ENCODE measurements at regions not wholly inside any gene's neighbourhood (a gene's known extent, or its start where the extent isn't known, plus 50 kb on each side); places are given as distances from the start of the nearest gene placed in this dataset.

- no peak for FAIRE-seq
Observed at GRCh38 chr13:85413664-85414063, 385.6 kb downstream of the SLITRK6 start.

DNA sequence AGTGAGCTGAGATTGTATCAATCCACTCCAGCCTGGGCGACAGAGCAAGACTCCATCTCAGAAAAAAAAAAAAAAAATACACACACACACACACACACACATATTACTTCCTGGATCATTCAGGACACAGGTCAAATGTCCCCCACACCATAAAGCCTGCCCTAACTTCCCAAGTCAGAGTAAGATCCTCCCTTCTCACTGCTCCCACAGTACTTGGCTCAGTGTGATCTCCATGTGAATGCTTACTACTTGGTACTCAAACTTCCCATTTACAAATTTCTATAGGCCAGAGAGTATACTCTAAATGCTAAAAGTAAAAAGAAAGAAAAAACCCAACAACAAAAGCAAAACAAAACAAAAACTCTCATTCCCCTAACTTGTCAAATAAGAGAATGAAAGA, 386.8 kb downstream of the SLITRK6 start:
- H3K27me3 ChIP-seq (ENCODE audit: insufficient read depth, low read length): no peaks in the 10 kb centered on the region
- no peak overlapping the region for H3K4me2 ChIP-seq (ENCODE audit: low read length)
- Mint-ChIP-seq H3K4me3 (ENCODE audit: unreplicated experiment) (no peak overlapping the region), H3K27ac (ENCODE audit: unreplicated experiment) (no peak overlapping the region), H3K9me3 (ENCODE audit: unreplicated experiment) (no peaks in the 10 kb centered on the region), H3K4me1 (ENCODE audit: low read depth, unreplicated experiment) (peaks cover 2% of the 10 kb centered on the region), H3K27me3 (ENCODE audit: low read depth, unreplicated experiment) (no peaks in the 10 kb centered on the region), H3K36me3 (ENCODE audit: low read depth, unreplicated experiment) (no peaks in the 10 kb centered on the region)
- no peak overlapping the region for H3K4me3 ChIP-seq (ENCODE audit: insufficient read depth, low read depth, low read length)
- no peaks in the 10 kb centered on the region for H4K20me1 ChIP-seq (ENCODE audit: insufficient read depth, low read length)
- no peaks in the 10 kb centered on the region for H3K79me2 ChIP-seq (ENCODE audit: insufficient read depth, low read length)
- TF ChIP-seq EZH2 (IDR thresholded peaks at IDR 0.05; ENCODE audit: insufficient read depth, low read length): no peak
- TF ChIP-seq, protein P1, sequence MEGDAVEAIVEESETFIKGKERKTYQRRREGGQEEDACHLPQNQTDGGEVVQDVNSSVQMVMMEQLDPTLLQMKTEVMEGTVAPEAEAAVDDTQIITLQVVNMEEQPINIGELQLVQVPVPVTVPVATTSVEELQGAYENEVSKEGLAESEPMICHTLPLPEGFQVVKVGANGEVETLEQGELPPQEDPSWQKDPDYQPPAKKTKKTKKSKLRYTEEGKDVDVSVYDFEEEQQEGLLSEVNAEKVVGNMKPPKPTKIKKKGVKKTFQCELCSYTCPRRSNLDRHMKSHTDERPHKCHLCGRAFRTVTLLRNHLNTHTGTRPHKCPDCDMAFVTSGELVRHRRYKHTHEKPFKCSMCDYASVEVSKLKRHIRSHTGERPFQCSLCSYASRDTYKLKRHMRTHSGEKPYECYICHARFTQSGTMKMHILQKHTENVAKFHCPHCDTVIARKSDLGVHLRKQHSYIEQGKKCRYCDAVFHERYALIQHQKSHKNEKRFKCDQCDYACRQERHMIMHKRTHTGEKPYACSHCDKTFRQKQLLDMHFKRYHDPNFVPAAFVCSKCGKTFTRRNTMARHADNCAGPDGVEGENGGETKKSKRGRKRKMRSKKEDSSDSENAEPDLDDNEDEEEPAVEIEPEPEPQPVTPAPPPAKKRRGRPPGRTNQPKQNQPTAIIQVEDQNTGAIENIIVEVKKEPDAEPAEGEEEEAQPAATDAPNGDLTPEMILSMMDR (IDR thresholded peaks at IDR 0.05; ENCODE audit: insufficient read depth, low read depth, low read length): no peak
- H3K4me1 ChIP-seq (ENCODE audit: insufficient read depth, low read length): no peaks in the 10 kb centered on the region
- H2AFZ ChIP-seq (ENCODE audit: low read depth, low read length): no peak overlapping the region
- no peak overlapping the region for H3K27ac ChIP-seq (ENCODE audit: low read depth, low read length)
- H3K36me3 ChIP-seq (ENCODE audit: insufficient read depth, low read length): no peaks in the 10 kb centered on the region
- H3K9ac ChIP-seq (ENCODE audit: low read length): no peak overlapping the region
- FAIRE-seq: no peak
- no peak for DNase-seq (ENCODE audit: low read depth)
- no peaks in the 10 kb centered on the region for H3K9me3 ChIP-seq (ENCODE audit: insufficient read depth, low read depth, low read length)

More at GRCh38 chr13:85413664-85414063, 385.6 kb downstream of the SLITRK6 start:
- no peak for DNase-seq (ENCODE audit: low read depth)
- H3K79me2 ChIP-seq (ENCODE audit: insufficient read depth, low read length): no peaks in the 10 kb centered on the region
- peaks cover 2% of the 10 kb centered on the region for H3K4me1 Mint-ChIP-seq (ENCODE audit: low read depth, unreplicated experiment)
- TF ChIP-seq, protein P1 (IDR thresholded peaks at IDR 0.05; ENCODE audit: insufficient read depth, low read depth, low read length): no peak
- no peak for TF ChIP-seq EZH2 (IDR thresholded peaks at IDR 0.05; ENCODE audit: insufficient read depth, low read length)
- no peaks in the 10 kb centered on the region for H3K27me3 Mint-ChIP-seq (ENCODE audit: low read depth, unreplicated experiment)
- H3K36me3 ChIP-seq (ENCODE audit: insufficient read depth, low read length): no peaks in the 10 kb centered on the region
- H3K9ac ChIP-seq (ENCODE audit: low read length): no peak overlapping the region
- H3K4me3 Mint-ChIP-seq (ENCODE audit: unreplicated experiment): no peak overlapping the region
- no peaks in the 10 kb centered on the region for H4K20me1 ChIP-seq (ENCODE audit: insufficient read depth, low read length)
- H3K9me3 Mint-ChIP-seq (ENCODE audit: unreplicated experiment): no peaks in the 10 kb centered on the region
- H3K4me2 ChIP-seq (ENCODE audit: low read length): no peak overlapping the region
- H3K27me3 ChIP-seq (ENCODE audit: insufficient read depth, low read length): no peaks in the 10 kb centered on the region
- H3K36me3 Mint-ChIP-seq (ENCODE audit: low read depth, unreplicated experiment): no peaks in the 10 kb centered on the region
- H3K27ac Mint-ChIP-seq (ENCODE audit: unreplicated experiment): no peak overlapping the region
- H3K9me3 ChIP-seq (ENCODE audit: insufficient read depth, low read depth, low read length): no peaks in the 10 kb centered on the region
- no peaks in the 10 kb centered on the region for H3K4me1 ChIP-seq (ENCODE audit: insufficient read depth, low read length)
- H3K4me3 ChIP-seq (ENCODE audit: insufficient read depth, low read depth, low read length): no peak overlapping the region
- H3K27ac ChIP-seq (ENCODE audit: low read depth, low read length): no peak overlapping the region
- no peak overlapping the region for H2AFZ ChIP-seq (ENCODE audit: low read depth, low read length)

- TF ChIP-seq, protein P1 (IDR thresholded peaks at IDR 0.05; ENCODE audit: insufficient read depth, low read depth, low read length): no peak
- no peak for TF ChIP-seq EZH2 (IDR thresholded peaks at IDR 0.05; ENCODE audit: insufficient read depth, low read length)
- FAIRE-seq (no peak), DNase-seq (ENCODE audit: low read depth) (peak; percentile 26)
- Histone ChIP-seq H3K27me3 (ENCODE audit: insufficient read depth, low read length) (no peaks in the 10 kb centered on the region), H3K79me2 (ENCODE audit: insufficient read depth, low read length) (no peaks in the 10 kb centered on the region), H2AFZ (ENCODE audit: low read depth, low read length) (no peak overlapping the region), H3K4me3 (ENCODE audit: insufficient read depth, low read depth, low read length) (no peak overlapping the region), H4K20me1 (ENCODE audit: insufficient read depth, low read length) (no peaks in the 10 kb centered on the region), H3K27ac (ENCODE audit: low read depth, low read length) (no peak overlapping the region), H3K4me2 (ENCODE audit: low read length) (no peak overlapping the region), H3K9ac (ENCODE audit: low read length) (no peak overlapping the region), H3K4me1 (ENCODE audit: insufficient read depth, low read length) (no peaks in the 10 kb centered on the region), H3K36me3 (ENCODE audit: insufficient read depth, low read length) (no peaks in the 10 kb centered on the region), H3K9me3 (ENCODE audit: insufficient read depth, low read depth, low read length) (no peaks in the 10 kb centered on the region)
- H3K27ac Mint-ChIP-seq (ENCODE audit: unreplicated experiment): no peak overlapping the region
- no peaks in the 10 kb centered on the region for H3K9me3 Mint-ChIP-seq (ENCODE audit: unreplicated experiment)
- no peak overlapping the region for H3K4me3 Mint-ChIP-seq (ENCODE audit: unreplicated experiment)
- no peaks in the 10 kb centered on the region for H3K36me3 Mint-ChIP-seq (ENCODE audit: low read depth, unreplicated experiment)
- H3K4me1 Mint-ChIP-seq (ENCODE audit: low read depth, unreplicated experiment): peaks cover 2% of the 10 kb centered on the region
- no peaks in the 10 kb centered on the region for H3K27me3 Mint-ChIP-seq (ENCODE audit: low read depth, unreplicated experiment)
Observed at GRCh38 chr13:85411591-85411990, 387.6 kb downstream of the SLITRK6 start.

Measured in astrocyte (in vitro differentiated cells and primary cell).